ENCODE measurements at regions not wholly inside any gene's neighbourhood (a gene's known extent, or its start where the extent isn't known, plus 50 kb on each side); places are given as distances from the start of the nearest gene placed in this dataset.

DNA sequence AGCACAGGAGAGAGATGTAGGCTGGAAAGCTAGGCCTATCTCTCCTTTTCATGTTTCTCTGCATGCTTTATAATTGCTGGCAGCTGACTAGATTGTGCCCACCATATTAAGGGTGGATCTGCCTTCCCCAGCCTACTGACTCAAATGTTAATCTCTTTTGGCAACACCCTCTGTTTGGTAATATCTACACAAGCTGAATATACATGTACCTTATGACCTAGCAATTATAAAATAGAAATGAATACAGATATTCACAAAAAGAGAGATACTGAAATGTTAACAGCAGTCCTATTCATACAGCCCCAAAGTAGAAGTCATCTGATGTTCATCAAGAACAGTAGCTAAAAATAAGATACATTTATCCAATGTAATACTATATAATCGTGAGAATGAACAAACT is 429.6 kb downstream of the EPM2A start:
- DNase-seq, result no peak

DNA sequence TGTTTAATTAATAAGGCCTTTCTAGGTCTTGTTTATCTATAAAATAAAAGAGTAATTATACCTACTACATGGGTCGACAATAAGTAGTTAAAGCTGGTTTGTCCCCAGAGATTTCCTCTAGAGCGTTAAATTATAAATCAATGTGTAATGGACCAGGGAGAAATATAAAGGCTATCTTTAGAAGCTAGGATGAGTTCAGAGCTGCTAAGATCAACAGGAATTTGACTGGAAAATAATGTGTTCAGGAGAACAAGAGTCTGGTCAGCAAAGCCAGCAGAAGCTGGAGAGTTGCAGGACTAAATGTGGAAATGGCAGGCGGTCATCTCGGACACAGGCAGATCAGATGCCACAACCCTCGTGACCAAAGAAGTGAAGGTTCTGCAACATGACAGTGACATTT is 428.8 kb downstream of the EPM2A start:
- DNase-seq, result no peak

DNA sequence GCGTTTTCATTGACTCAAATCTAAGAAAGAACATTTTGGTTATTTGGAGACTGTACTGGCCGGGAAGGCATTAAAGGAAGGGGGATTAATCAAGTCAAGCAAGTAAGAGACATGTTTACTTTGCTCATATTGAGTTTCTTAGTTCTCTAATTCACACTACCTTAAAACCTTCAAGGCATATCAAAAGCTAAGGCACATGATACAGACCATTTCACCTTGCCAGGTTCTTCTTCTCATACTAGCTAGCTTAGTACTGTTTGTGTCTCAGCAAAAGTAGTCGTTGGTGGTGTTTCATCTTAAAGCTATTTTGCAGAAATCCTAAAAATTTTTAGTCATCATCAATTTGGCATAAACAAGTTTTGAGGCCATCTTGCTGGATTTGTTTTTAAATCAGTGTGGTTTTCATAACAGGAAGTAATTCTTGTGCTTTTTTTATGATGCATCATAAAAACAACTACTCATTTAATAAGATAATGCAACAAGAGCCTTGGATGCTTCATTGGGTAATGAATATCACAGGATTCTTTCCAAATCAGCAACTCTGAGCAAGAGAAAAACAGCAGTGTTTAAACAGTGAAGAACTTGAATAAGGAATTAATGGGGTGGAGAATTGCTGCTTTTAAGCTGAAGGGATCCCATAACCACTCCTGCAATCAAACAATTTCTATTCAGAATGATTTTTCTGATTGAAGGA is 425.3 kb downstream of the EPM2A start:
- no peak for DNase-seq

DNA sequence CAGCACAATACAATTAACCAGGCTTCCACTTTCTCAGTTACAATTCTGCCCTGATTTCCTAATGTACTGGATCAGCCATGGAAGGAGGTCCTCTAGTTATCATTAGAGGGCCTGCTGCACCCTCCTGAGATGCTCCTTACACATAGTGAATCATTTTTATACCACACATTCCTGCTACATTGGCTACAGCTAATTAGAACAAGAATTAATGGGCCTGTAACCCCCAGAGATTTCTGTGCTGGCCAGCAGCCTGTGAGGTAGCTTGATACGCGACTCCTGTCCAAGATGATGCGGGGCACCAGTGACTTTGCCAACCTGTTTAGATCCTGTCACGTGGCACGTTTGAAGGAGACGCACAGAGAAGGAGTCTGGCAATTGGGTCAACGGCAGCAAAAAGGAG is 422.8 kb downstream of the EPM2A start:
- no peak for DNase-seq

DNA sequence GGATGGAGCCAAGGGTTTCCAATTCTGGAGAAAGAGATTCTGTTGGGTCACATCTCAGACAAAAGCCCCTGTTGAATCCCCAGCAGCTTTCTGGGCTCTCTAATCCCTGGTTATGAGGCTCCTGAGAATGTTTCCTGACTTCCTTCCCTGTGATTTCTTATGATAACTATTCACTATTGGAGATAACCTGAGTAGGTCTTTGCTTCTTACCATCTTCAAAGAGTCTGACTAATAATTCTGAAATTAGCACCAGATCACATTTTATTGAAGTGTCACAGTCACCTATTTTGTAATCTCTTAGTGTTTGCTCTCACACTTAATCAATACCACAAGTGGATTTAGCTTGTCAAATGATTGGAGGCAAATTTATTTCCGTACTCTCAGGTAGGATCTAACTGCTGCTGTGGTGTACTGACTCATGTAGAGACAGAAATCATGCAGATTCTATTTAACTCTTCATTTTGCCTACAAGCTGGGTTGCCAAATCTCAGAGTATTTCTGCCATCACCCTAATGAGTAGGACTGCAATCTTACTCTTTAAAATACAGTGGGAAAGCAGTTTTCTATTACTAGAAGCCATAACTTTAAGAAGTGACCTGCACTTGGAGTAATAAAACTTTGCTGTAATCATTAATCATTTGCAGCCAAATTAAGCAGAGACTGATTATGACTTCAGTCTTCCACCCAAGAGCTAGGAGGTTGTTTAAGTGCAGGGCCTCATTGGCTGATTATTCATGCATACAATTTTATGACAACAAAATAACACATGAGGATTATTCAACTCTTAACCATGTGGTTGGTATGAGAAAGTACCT is 422.1 kb downstream of the EPM2A start:
- DNase-seq, result no peak

DNA sequence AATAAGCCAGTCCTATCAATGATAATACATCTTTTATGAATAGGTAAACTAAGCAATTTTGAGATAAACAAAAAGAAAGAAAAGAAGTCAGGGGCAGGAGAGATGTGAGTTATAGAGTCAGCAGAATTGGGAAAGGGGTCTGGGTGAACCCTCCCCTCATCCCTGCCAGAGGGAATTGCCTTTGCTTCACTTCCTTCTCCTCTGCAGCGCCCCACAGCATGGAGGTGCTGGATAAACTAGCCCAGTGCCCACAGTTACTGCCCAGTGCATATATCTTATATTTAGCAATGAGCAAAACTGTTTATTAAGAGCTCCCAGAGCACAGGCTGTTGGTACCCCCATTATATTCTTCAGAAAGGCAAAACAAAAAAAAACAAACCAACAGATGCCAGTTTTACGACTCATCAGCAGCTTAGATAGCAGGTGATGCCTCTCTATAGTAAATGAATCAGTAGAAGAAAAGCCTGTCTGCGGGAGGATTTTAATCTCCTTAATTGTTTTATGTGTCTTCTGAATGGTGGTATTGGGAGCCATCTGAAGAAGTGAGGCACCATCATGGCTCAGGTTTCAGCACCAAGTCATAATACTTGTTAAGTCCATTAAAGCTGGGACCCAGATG is 419.2 kb downstream of the EPM2A start:
- no peak for DNase-seq

DNA sequence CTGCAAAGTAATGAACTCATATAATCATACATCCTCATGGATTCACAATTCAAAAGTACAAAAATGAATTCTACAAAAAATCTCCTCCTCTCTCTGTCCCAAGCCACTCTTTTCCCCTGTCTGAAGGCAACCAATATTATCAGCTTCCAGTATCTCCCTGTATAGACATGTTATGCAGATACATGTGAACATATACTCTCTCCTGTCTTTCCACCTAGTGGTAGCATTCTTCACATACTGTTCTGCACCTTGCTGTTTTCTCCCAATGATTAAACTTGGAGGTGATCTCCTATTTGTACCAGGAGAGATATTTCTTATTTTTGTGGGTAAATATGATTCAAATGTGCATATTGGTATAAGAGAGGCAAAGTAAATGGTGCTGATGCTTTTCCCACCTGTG is 416.4 kb downstream of the EPM2A start:
- DNase-seq, result no peak

DNA sequence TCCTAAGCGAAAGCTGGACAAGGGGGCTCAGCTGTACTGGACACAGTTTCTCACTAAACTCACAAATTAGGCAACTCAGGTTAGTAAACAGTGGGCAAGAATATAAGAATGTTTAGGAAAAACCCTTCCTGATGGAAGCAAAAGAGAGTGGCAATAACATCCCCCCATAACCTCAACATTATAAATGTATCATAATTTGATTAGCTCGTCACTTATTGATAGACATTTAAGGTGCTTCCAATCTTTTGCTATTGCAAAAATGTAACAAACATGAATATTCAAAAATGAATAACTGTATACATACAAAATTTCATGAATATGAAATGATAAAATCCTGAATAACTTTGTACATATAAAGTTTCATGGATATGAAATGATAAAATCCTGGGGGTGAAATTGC is 415.7 kb downstream of the EPM2A start:
- no peak for DNase-seq

DNA sequence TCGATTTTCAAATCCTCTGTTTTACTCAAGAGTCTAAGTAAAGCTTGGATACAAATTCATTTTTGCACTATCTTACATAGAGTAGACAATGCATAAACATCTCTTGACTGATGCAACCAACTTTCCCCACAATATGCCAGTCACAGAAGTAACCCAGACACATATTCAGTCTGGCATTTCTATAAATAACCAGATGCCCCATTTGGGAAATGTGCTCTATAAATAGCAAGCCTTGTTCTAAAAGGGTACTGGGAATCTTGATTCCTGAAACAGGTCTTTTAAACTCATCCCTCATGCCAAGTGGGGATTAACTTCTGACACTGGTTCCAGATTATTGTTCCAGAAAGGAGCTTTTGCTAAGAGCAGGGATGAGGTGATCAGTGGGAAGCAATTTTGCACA is 411.7 kb downstream of the EPM2A start:
- DNase-seq, result no peak

DNA sequence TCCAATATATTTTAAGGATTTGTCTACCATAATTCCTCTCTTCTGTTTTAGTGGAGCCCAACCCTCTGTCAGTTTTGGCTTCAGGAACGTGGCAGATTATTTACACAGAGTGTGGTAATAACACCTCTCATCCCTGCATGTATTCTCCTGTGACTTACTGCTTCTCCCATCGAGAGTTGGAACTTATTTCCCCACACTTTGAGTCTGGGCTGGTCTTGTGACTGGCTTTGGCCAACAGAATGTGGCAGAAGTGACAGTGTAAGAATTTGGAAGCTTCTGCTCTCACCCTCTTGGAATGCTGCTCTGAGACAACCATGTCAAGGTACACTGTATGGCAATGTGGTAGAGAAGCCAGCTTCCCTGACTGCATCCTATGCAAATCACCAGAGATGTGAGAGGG is 407.7 kb downstream of the EPM2A start:
- DNase-seq, result no peak

DNA sequence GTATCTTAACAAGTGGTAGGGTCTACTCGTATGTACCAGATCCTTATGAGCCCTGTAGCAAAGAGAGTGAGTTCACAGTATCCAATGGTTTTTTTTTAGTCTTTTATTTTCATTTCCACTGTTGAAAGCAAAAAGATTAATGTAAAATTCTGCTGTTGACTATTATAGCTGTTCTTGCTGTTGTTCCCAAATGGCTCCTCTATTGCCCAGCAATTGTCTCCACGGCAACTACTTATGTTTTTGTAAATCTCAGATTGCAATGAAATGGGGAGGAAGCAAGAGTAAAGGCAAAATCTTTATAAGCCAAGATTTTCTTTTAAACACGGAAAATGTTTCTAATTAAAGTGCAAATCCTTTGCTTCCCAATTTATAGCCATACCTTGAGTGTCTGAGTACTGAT is 406.1 kb downstream of the EPM2A start:
- DNase-seq, result no peak

DNA sequence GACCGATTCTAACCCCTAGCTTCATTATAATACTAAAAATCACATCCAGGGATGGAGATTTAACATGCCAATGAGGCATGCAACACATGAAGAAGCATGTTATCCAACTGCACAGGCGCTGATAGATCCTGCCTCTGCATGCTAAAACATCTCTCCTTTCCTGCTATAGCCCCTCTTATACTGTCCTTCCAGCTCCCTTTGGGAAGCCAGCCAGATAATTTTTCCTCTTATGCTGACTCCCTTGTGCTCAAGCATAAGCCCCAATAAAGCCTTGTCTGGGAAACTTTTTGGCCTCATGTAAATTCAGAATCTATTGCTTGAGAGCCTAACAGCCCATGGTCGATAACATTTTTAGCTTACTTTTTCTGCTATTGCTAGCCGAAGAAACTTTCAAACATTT is 404.3 kb downstream of the EPM2A start:
- no peak for DNase-seq

DNA sequence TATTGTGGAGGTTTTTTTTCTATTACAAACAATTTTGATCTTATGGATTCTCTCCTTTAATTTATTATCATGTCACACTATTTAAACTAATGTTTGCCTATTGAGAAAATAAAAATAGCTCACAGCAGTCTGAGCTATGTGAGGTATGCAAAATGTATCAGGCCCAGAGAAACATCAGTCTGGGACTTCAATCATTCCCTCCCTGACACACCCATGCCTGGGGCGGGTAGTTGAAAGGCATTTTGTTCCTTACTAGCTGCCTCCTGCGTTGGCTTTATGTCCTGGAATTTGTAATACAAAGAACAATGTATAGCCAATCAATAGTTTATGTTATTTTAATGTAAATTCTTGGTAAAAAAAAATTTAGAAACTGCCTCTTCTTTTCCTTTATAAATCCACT is 403.3 kb downstream of the EPM2A start:
- no peak for DNase-seq

DNA sequence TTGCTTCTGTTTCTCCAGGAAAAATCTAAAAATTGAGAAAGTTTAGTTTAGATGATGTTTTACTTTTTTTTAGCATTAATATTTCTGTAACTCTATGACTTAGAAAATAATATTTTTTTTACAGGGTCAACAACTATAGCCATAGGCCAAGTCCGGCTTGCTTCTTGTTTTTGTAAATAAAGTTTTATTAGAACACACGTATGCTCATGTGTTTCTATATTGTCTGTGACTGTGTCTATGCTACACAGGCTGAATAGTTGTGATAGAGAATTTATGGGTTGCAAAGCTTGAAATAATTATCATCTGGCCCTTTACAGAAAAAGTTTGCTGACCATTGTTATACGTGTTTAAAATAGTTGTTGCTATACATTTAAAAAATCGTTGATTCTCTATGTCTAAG is 399.2 kb downstream of the EPM2A start:
- DNase-seq, result no peak

DNA sequence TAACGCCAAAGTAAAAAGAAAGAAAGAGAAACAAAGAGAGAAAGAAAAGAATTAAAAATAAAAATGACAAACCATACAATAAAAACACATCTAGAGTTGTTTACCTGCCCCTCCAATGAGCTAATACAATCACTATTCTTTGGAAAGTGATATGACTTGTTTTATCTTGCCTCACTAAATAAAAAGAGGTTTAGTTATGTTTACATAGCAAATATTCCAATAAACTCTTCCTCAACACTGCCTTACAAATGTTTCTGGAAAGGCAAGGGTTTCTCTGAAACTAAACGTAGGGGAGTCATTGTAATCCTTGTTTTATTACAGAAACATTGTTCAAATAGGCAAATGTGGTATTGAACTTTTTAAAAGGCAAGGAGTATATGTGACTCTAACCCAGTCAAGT is 396.2 kb downstream of the EPM2A start:
- DNase-seq, result no peak

DNA sequence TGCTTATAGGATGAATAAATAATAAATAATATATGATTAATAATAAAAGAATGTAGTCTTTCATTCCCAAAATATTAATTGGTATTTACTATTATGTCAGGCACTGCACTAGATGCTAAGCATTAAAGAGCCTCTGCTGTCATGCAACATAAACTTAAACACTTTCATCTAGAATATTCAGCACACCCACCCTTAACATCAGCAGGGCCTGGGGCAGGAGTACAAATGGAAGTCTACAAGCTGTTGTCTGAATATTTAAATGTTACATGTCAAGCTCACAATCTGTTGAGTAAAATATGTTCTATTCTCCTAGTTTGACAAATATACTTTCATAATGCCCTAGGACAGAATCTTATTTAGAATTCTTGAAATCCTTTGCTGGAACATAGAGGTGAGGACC is 395.1 kb downstream of the EPM2A start:
- DNase-seq, result no peak

DNA sequence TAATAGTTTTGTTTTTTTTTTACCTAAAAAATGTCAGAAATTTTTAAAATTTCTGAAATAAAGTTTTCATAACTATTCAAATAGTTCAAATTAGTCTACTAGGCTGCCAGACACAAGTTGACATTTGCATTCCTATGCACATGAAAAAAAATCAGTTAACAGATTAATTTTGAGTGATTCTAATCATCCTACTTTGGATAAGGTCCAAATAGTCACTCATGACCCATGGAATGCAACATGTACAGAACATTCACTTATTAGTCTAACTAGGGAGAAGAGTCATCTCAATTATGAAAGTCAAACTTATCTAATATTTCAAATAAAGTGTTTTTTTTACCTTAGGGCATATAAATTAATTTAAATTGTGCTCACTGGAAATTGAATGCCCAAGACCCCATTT is 390.2 kb downstream of the EPM2A start:
- no peak for DNase-seq

DNA sequence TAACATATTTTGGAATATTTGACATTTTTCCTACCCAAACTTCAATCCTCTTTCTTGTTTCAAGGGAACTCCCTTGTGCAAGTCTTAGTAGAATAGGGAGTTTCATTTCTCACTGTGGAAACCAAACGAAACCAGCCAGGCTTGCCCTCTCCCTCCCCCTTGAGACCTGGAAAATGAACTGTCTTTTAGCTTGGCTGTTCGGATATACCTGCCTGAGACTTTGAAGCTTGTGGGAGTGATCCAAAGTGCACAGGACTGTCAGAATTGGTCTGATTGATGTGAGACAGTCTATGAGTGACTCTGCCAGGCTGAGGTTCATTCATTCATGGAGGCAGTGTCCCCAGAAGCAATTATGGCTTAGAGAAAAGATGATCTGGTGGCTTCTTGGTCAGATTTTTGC is 388.1 kb downstream of the EPM2A start:
- no peak for DNase-seq

DNA sequence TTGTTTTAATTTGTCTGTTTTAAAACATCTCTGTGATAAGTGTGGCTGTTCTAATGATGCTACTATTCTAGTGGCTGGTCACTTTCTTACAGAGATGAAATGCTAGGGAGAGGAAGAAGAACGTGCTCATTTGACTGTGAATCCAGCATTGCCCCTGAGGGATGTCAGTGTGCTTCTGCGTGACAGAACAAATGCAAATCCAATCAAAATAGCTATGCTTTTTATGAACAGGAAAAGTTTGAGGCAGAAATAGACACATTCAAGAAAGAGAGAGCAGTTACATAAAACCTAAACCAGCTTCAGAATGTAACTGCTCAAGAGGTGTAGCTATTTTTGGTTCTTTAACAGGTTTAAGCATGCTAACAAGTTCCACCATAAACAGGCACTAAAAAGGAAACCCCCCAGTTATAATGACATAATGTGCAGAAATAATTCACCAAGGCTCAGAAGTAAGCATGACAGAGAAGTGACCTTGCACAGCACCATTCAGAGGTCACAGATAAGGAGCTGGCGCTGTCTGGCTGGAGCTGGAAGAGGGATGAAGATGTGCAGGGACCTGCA is 385.3 kb downstream of the EPM2A start:
- DNase-seq, result no peak

DNA sequence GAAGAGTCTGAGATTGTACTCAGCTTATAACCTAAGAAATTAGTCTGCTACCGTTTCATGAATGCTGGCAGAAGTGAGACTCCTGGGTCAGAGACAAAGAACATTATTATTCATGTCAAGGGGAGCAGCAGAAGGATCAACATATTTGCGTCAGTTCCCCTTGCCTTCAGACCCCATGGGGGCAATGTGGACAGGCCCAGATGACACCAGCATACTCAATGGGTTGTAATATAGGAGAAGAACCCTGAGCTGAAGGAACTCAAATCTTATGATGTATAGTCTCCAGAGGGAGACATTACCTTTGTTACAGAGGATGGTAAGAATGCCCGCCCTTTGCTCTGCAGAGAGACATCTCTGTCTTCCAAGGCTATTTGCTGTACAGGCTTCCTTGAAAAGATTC is 384.4 kb downstream of the EPM2A start:
- no peak for DNase-seq

DNA sequence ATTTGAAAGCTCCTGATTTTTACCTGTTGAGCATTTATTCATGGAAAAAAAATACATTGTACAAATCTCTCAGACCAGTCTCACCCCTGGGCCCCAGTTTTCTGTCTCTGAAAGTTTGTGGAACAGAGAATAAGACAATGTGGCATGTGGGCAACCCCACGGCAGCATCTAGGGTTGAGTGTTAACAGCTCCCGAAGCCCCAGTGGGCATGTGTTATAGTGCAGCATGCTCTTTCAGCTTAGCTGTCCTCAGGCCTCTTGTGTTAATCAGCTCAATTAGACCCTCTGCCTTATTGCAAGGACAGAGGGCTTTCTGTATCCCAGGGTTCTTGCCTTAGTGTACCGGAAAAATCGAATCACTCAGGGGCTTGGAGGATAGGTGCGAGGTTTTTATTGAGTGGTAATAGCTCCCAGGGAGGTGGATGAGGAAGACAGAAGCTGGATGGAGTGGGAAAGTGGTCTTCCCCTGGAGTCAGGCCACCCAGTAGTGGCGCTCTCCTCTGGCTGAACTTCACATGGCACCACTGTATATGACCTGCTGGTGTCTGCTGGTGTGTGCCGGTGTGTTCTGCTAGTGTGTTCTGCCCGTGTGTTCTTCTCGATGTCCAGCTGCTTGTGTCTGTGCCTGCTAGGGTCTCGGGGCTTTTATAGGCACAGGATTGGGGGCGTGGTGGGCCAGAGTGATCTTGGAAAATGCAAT is 382.8 kb downstream of the EPM2A start:
- no peak for DNase-seq

DNA sequence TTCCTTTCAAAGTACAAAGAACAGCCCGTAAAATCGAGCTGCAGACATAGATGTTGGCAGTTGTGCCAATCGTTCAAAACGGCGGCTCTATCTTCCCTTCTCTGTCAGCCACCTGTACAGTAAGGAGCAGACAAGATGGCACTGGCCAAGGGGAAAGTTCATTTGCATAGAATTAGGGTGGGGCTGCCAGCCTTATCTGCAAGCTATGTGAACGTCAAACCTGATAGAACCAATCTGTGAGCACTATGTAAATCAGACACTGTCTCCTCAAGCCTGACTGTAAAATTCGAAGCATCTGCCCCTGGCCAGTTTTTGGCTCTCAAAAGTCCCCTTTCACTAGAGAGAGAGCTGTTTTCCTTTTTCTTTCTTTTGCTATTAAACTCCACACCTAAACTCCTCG is 374.5 kb downstream of the EPM2A start:
- DNase-seq, result no peak

DNA sequence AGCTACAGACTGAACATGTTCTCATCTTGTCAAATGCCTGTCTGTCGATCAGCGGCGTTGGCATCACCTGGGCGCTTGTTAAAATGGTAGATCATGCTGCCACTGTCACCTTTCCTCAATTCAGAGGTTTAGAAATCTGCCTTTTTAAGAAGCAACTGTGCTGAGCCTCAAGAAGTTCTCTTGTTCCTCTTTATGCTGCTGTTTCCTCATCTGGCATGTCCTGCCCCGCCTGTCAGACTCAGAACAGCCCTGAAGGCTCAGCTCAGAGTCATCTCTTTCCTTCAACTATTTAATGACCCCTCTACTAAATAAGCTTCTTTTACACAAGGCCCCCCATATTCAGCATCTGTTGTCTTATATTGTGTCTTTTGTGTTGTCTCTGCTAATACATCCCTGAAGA is 368.2 kb downstream of the EPM2A start:
- no peak for DNase-seq

Measured in inflammatory macrophage treated with lipopolysaccharide for 1 hour (primary cell).